ENCODE measurements at regions not wholly inside any gene's neighbourhood (a gene's known extent, or its start where the extent isn't known, plus 50 kb on each side); places are given as distances from the start of the nearest gene placed in this dataset.
"Not testable (repeated sequence)": the region's sequence is repeated elsewhere in the genome, so short reads cannot be mapped to it uniquely, and the experiment has no call there.

GRCh38 chr4:181761156-181761555 lies 482.0 kb upstream of the TENM3 start:
- no peak for DNase-seq

- DNase-seq, result no peak
Observed at GRCh38 chr4:181766061-181766548, 477.1 kb upstream of the TENM3 start.

- no peak for DNase-seq
Observed at GRCh38 chr4:181770971-181771370, 472.2 kb upstream of the TENM3 start.

- DNase-seq, result no peak
Observed at GRCh38 chr4:181775298-181775697, 467.9 kb upstream of the TENM3 start.

GRCh38 chr4:181776264-181777054 lies 466.7 kb upstream of the TENM3 start:
- no peak for DNase-seq

GRCh38 chr4:181777518-181777917 lies 465.7 kb upstream of the TENM3 start:
- DNase-seq, result no peak

- no peak for DNase-seq
Observed at GRCh38 chr4:181784881-181785280, 458.3 kb upstream of the TENM3 start.

GRCh38 chr4:181792641-181793040 lies 450.6 kb upstream of the TENM3 start:
- DNase-seq, result no peak

GRCh38 chr4:181793096-181793495 lies 450.1 kb upstream of the TENM3 start:
- DNase-seq, result no peak

- no peak for DNase-seq
Observed at GRCh38 chr4:181796502-181796901, 446.7 kb upstream of the TENM3 start.

- no peak for DNase-seq
Observed at GRCh38 chr4:181798536-181798935, 444.7 kb upstream of the TENM3 start.

GRCh38 chr4:181799561-181800069 lies 443.6 kb upstream of the TENM3 start:
- DNase-seq, result no peak

GRCh38 chr4:181802207-181802606 lies 441.0 kb upstream of the TENM3 start:
- no peak for DNase-seq

GRCh38 chr4:181807771-181808170 lies 435.4 kb upstream of the TENM3 start:
- DNase-seq, result no peak

- DNase-seq, result no peak
Observed at GRCh38 chr4:181810711-181811110, 432.5 kb upstream of the TENM3 start.

- DNase-seq, result not testable (repeated sequence)
Observed at GRCh38 chr4:181811550-181811949, 431.7 kb upstream of the TENM3 start.

- no peak for DNase-seq
Observed at GRCh38 chr4:181819946-181820345, 423.3 kb upstream of the TENM3 start.

GRCh38 chr4:181820553-181820952 lies 422.6 kb upstream of the TENM3 start:
- DNase-seq, result no peak

- DNase-seq, result no peak
Observed at GRCh38 chr4:181821039-181822004, 421.9 kb upstream of the TENM3 start.

GRCh38 chr4:181822005-181822375 lies 421.2 kb upstream of the TENM3 start:
- no peak for DNase-seq

GRCh38 chr4:181823183-181823582 lies 420.0 kb upstream of the TENM3 start:
- no peak for DNase-seq

GRCh38 chr4:181823645-181824044 lies 419.6 kb upstream of the TENM3 start:
- DNase-seq, result no peak

- DNase-seq, result no peak
Observed at GRCh38 chr4:181825564-181825963, 417.6 kb upstream of the TENM3 start.

- no peak for DNase-seq
Observed at GRCh38 chr4:181827246-181827645, 416.0 kb upstream of the TENM3 start.

Data from stimulated activated CD4-positive, alpha-beta T cell treated with anti-CD3 and anti-CD28 coated beads, Interleukin-12 subunit alpha, Interleukin-12 subunit beta, amount 100 ng/mL, for 4 hours (primary cell).